Gastroesophageal sphincter (tissue), 3 donors: ENCODE measurements at regions not wholly inside any gene's neighbourhood (a gene's known extent, or its start where the extent isn't known, plus 50 kb on each side); places are given as distances from the start of the nearest gene placed in this dataset.

Source experiments
- POLR2A ChIP-seq, 2 donors: fragments of 450-650 bp; IDR thresholded peaks; one replicate each; pipeline ENCODE4 v1.6.1; 2017; ENCODE audit warnings: antibody characterized with exemption in 2 of 2, mild to moderate bottlenecking in 2 of 2, moderate library complexity in 1 of 2
- TF ChIP-seq, protein P1 (sequence below), 4 experiments: fragments of 200-600 bp in 2 of 4; fragments of 450-650 bp in 2 of 4; sonication (generic) in 1 of 4; IDR thresholded peaks; one replicate each; pipeline ENCODE4 v1.5.1; 2017 to 2019; ENCODE audit warnings: antibody characterized with exemption in 4 of 4, mild to moderate bottlenecking in 2 of 4, moderate library complexity in 2 of 4

- TF ChIP-seq, protein P1, sequence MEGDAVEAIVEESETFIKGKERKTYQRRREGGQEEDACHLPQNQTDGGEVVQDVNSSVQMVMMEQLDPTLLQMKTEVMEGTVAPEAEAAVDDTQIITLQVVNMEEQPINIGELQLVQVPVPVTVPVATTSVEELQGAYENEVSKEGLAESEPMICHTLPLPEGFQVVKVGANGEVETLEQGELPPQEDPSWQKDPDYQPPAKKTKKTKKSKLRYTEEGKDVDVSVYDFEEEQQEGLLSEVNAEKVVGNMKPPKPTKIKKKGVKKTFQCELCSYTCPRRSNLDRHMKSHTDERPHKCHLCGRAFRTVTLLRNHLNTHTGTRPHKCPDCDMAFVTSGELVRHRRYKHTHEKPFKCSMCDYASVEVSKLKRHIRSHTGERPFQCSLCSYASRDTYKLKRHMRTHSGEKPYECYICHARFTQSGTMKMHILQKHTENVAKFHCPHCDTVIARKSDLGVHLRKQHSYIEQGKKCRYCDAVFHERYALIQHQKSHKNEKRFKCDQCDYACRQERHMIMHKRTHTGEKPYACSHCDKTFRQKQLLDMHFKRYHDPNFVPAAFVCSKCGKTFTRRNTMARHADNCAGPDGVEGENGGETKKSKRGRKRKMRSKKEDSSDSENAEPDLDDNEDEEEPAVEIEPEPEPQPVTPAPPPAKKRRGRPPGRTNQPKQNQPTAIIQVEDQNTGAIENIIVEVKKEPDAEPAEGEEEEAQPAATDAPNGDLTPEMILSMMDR (IDR thresholded peaks at IDR 0.05), result no peak
- TF ChIP-seq POLR2A (IDR thresholded peaks at IDR 0.05), result no peak
Measured at GRCh38 chr3:120506076-120506827, 55.5 kb upstream of the FSTL1 start.
